ENCODE measurements at regions not wholly inside any gene's neighbourhood (a gene's known extent, or its start where the extent isn't known, plus 50 kb on each side); places are given as distances from the start of the nearest gene placed in this dataset.

DNA sequence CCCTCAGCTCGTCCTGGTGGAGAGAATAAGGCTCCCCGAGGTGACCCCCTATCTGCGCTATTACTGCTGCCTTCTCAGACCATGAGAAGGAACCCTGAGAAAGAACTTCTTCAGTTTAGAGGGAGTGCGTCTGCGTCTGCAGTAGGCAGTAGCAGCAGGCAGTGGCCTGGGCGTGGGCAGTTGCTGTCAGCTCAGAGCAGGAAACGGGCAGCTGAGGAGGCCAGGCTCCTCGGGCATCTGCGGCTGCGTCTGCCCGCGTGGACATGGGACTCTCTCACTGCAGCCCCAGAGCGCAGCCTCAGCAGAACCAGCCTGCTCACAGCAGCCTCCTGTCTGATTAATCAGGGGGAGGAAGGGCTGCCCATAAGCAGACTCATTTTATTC lies 49.8 kb upstream of the FCN1 start:
- no peak for DNase-seq (ENCODE audit: low spot score)

DNA sequence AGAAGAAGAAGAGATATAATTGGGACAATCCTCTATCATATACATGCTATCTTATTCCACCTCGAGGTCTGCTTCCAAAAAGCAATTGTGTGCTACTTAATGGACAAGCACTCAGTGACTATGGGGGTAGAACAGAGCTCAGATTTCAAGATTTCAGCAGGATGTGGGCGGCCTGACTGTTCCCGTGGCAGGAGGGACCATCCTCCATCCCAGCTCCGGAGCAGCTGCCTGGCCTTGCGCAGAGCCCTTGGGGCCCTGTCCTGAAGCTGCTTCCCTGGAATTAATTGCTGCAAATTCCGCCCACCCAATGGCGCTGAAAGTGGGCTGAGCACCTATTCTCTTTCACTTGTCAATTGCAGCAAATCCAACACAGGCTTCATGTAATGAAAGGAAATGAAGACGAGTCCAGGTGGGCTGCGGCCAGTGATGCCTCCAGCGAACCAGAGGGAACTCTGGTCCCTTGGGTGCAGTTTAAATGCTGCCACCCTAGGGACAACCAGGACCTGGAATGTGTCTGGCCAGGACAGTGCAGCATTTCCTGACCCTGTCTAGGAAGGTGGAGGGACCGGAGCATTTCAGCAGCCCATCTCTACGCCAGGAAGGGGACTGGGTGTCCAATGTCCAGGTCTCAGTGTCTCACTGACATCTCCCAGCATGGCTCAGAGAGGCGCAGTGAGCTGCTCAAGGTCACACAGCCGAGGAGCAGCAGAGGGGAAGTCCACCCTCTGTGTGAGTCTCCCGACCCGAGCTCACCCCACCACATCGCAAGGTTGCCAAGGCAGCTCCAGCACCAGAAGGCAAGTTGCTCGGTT lies 50.5 kb upstream of the FCN1 start:
- DNase-seq (ENCODE audit: low spot score): no peak

DNA sequence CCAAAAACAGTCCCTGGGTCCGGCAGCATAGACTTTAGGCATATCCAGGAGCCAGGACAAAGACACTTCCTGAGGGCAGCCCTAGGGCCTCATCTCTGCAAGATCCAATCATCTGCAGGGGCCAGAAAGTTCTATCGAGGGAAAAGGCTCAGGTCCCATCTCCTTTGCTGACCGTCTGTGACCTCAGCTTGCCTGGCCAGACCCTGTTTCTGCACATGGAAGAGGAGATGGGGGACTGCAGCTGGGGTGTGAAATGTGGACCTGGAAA lies 51.0 kb upstream of the FCN1 start:
- no peak for DNase-seq (ENCODE audit: low spot score)

DNA sequence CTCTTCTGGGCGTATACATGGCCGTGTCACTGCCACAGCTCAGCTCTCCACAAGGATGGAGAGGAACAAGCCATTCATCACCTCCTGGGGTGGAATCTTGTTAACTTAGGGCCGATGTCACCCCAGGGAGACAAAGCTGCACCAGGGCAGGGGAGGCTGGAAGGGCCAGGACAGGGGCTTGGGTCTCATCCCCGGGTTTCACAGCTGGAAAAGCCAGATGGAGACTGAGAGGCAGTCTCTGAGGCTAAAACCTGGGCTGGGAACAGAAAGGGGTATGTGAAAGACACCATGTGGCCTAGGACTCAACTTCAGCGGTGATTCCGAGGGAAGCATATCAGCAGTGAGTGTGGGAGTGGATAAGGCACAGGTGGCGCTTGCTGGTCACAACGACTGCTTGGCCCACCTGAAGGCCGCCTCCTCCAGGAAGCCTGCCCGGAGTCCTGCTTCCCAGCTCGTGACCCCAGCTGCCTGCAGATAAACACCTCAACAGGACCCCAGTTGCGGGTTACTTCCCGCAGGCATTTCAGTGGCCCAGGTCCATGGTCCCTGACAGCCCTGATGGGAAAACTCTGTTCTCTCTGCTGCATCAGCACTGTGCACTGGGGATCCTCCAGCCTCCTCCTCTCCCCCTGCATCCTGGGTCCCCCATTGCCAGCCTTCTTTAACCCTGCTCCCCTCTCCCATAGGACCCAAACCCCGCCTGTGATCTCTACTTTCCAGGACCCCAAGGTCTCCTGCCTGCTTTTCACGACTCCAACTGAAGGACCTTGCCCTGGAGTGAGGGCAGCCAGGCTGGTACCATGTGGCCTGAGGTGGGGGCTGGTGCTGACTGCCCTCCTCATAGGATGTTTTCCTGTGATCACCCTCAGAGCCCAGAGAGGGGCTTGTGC lies 51.7 kb upstream of the FCN1 start:
- DNase-seq (ENCODE audit: low spot score): no peak

DNA sequence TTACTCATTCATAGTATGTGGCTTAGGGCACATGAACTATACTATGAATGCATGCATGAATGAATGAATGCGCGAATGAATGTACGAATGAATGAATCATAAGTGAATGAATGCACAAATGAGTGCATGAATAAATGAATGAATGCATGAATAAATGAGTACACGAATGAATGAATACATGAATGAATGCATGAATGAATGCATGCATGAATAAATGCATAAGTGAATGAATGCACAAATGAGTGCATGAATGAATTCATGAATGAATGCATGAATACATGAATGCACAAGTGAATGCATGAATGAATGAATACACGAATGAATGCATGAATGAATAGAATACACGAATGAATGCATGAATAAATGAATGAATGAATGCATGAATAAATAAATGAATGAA lies 52.5 kb upstream of the FCN1 start:
- DNase-seq (ENCODE audit: low spot score): no peak

DNA sequence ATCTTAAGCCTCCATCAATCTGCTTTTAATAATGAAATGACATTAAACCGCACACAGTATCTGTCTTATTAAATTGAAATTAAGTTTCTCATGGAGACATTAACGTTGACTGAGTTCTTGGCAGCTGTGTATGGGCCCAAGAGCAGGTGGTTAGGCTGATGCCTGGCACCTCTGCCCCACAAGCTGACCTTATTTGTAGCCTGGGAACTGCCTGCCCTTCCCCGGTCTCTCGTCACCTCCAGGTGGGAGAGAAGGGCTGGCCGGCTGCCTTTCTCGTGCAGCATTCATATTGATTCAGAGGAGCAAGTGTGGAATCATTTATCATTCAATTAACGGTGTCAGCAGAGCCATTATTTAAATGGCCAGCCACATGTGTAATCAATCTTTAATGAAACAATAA lies 53.0 kb upstream of the FCN1 start:
- DNase-seq (ENCODE audit: low spot score): no peak

DNA sequence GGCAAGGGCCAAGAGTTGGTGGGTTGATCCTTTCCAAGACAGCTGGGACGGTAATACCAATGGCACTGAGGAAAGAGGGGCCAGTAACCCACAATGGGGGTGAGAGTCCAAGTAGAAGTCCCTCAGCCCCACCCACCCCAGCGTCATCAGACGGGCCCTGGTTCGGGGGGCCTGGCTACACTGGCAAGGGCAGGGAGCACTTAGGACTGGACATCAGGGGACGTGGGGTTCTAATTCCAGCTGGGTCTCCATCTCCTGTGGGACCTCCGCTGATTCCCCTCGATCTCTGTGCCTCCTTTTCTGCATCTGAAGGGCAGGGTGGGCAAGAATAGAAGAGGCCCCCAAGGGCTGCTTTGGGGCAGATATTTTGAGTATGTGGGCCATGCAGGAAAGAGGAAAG lies 53.5 kb upstream of the FCN1 start:
- no peak for DNase-seq (ENCODE audit: low spot score)

DNA sequence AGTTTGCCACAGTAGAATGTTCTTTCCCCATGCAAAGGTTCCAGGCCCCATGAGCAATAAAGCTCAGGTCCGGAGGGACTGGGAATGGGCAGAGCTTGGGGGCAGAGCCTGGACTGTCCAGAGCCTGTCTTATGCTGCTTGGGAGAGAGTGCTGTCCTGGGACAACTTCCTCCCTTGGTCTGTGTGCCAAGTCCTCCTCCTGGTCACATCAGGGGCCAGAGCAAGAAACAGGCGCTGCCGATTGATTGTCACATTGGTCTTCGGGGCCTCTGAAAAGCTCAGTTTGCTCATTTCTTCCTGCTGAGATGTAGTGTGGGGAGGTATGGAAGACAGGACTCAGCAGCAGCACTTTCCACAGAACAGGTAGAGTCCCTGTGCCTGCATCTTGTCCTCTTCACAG lies 54.0 kb upstream of the FCN1 start:
- DNase-seq (ENCODE audit: low spot score): no peak

DNA sequence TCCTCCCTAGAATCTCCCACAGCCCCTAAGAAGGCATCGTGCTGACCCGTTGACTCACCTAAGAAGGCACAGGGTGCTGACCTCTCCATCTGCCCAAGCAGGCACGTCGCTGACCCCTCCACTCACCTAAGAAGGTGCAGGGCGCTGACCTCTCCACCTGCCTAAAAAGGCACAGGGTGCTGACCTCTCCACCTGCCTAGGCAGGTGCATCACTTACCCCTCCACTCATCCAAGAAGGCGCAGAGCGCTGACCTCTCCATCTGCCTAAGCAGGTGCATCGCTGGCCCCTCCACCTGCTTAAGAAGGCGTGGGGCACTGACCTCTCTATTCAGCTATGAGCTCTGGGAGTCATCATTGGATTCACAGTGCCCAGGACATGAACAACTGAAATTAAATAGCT lies 54.4 kb upstream of the FCN1 start:
- no peak for DNase-seq (ENCODE audit: low spot score)

DNA sequence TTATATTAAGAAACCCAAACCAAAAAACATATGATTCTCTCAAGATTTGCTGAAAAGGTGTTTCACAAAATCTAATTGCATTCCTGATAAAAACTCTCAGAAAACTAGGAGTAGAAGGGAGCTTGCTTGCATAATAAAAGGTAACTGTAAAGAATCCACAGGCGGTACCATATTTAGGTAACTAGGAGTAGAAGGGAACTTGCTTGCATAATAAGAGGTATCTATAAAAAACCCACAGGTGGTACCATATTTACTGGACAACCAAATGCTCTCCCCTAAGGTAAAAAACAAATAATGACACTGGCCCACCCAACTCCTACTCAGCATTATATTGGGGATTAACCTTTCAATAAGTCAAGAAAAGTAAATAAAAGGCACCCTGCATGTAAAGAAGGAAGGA lies 57.5 kb upstream of the FCN1 start:
- no peak for DNase-seq (ENCODE audit: low spot score)

DNA sequence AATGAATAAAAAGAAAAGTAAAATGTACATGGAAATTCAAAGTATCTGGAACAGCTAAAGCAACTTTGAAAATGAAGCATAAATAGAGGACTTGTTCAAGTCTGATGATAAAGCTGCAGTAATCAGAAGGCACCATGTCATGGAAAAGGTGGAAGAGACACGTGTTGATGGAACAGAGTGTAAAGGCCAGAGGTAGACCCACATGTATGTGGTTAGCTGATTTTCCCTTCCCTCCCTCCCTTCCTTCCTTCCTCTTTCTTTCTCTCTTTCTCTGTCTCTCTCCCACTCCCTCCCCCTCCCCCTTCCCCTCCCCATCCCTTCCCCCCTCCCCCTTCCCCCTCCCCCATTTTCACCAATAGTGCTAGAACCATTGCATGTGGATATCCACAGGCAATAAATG lies 58.7 kb upstream of the FCN1 start:
- no peak for DNase-seq (ENCODE audit: low spot score)

DNA sequence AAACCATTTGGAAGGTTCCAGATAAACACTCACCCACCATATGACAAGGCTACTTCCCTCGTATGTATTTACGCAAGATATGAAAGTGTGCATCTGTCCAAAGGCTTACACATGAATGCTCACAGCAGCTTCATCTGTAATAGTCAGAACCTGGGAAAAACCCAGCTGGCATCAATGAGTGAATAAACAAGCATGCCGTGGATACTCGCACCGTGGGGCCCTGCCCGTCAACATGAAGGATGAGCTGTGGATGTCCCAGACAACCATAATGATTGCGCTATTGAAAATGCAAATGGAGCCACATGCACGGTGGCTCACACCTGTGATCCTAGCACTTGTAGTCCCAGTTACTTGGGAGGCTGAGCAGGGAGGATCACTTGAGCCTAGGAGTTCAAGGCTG lies 60.6 kb upstream of the FCN1 start:
- DNase-seq (ENCODE audit: low spot score): no peak

DNA sequence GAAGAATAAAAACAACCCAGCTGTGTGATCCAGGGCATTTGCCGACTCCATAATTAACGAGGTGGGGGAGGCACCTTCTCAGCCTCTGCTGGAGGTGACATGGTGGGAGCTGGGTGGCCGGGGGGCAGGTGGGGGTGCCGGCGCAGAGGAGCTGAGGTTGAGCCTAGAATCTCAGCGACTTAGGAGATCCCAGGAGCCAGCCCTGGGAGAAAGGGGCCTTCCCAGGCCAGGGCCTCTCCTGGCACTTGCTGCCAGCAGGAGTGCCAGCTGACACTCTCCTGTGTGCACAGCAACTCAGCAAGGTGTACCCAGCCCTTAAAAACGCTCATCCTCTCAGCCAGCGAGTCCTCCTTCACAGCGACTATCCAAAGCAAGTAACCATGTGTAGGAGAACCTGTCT lies 62.8 kb upstream of the FCN1 start:
- DNase-seq (ENCODE audit: low spot score): no peak

DNA sequence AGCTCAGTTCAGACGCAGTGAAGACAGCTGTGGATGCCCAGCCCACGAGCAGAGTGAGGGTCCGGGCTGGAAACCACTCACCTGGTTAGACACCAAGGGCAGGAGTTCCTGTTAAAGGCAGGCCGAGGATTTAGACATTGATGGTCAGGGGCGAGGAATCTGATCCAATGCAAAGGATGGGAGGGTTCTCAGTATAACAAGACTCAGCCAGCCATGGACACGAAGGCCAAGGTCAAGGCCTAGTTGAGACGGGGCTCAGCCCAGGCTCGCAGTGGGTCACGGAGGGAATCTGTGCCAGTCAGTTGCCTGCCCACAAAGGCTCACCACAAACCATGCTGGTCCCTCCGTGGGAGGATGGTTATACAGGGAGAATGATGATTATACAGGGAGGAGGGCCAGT lies 63.3 kb upstream of the FCN1 start:
- DNase-seq (ENCODE audit: low spot score): no peak

DNA sequence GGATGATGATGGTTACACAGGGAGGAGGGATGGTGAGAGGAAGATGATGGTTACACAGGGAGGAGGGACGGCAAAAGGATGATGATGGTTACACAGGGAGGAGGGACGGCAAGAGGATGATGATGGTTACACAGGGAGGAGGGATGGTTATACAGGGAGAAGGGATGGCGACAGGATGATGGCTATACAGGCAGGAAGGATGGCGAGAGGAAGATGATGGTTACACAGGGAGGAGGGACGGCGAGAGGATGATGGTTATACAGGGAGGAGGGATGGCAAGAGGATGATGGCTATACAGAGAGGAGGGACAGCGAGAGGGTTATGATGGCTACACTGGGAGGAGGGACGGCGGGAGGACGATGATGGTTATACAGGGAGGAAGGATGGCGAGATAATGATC lies 64.1 kb upstream of the FCN1 start:
- DNase-seq (ENCODE audit: low spot score): no peak

DNA sequence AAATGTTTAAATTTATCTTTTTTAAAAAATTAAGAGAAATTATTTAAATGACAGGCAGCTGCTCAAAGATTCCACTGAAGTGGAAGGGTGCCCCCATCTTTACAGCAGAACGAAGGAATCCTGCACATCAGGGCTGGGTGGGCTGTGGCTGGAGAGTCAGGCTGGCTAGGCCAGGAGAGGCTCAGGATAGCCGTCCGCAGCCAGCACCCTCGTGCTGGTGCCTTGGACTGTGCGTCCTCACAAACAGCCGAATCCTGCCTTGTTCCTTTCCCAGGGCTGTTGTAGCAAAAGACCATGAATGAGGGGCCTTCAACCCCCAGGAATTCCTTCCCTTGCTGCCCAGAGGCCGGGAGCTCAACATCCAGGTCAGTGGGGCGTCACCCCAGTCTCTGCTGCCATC lies 64.6 kb upstream of the FCN1 start:
- no peak for DNase-seq (ENCODE audit: low spot score)

DNA sequence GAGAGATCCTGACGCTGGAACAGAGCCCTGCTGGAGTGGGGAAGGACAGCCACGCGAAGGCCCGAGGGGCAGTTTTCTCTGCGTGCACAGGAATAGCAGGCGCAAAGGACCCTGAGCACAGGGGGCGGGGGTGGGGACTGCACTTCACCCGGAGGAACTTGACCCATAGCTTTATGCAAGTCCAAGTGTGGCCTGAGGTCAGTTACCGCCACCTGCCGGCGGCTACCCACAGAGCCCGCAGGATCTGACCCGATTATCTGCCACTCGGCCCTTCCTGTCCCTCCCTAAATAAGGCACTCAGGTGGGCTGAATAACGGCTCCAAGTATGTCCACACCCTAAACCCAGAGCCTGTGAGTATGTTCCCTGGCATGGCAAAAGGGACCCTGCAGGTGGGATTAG lies 65.4 kb upstream of the FCN1 start:
- DNase-seq (ENCODE audit: low spot score): no peak

DNA sequence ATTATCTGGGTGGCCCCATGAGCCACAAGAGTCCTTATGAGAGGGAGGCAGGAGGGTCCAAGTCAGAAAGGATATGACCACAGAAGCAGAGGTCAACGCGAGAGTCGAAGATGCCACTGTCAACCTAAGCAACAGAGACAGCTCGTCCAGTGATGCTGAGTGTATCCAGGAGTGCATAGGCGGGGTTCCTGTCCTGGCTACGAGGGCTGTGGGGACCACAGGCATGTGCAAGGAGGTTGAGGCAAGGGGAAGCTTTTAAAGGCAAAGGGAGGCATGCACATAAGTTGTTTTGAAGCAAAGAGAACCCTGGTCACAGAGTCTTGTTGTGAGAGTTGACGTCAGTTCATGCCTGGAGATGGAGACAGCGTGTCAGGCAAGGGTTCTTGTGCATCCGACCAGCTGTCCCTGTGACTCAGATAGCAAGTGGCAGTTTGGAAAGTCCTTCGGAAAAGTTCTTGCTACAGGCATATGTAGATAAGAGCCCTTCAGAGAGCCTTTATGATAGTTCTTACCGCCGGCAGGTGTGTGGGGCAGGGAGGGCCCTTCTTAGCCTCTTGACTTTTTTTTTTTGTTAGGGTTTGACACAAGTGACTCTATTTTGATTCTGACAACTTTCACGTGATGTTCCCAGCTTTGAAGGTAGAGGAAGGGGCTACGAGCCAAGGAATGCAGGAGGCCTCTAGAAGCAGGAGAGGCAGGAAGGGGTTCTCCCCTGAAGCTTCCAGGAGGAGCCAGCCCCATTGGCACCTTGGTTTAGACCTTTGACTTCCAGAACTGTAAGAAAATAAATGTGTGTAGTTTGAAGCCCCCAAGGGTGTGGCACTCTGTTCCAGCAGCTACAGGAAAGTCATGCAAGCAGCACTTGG lies 66.0 kb upstream of the FCN1 start:
- DNase-seq (ENCODE audit: low spot score): no peak

DNA sequence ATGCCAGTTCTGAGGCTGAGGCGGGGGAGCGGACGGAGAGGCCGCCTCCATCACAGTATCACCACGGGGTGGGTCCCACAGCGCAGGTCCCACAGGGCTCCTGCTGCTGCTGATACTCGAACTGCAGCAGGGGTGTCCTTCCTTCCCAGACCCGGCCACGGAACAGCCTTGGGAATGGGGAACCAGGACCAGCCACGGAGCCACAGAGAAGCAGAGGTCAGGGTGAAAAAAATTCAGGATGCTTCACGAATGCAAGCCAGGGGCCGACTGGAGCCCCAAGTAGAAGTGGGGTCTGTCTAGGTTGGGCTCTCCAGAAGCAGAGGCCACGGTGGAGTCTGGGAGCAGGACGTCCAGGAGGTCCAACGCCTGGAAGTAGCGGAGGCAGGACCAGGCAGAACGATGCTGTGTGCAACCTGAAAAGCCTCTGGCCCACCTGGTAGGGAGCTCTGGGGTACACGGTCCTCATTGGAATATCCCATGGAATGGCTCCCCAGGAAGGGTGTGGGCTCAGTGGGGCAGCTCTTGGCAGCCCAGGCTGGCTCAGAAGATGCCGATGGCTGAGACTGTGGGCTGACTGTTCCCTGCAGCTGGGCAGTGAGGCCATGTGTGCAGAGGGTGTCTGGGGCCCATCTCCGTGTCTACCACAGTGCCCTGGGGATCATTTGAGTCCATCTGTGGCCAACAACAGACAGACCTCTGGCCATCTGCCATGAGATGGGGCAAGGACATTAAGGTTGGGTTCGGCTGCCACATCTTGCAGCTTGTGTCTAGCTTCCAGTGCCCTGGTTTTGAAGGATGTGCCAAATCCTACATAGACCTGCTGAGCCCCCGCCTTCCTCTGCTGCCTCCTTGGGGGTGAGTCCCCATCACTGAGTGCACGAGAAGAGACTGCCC lies 66.9 kb upstream of the FCN1 start:
- no peak for DNase-seq (ENCODE audit: low spot score)

DNA sequence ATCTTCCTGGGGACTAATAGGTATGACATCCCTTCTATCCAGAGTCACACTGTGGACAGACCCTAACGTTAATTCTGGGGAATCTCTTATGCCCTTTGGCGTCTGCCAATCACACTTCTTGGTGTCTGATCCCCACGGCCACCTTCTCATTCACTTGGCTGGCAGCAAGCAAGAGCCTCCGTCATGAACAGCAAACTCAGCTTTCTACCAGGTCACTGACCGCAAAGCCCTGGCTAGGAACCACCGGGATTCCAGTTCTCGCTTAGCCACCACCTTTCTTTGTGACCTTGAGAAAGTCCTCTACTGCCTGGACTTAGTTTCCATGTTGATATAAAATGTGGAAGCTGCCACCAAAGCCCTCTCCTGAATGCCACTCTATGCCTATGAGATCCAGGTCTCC lies 67.7 kb upstream of the FCN1 start:
- DNase-seq (ENCODE audit: low spot score): no peak

DNA sequence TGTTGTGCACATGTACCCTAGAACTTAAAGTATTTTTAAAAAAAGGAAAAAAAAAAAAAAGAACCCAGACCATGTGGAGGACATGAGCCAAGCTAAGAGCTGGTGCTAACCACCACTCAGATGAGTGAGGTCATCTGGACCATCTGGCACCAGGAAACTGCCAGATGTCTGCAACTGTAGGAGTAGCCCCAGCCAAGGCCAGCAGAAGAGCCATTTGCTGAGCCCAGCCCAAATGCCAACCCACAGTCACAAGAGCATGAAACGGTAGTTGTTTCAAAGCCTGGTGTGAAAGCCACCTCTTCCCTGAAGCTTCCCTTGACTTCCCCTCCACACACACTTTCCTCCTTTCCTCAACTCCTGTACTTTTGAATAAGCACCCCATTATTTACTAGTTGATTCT lies 69.2 kb upstream of the FCN1 start:
- DNase-seq (ENCODE audit: low spot score): no peak

DNA sequence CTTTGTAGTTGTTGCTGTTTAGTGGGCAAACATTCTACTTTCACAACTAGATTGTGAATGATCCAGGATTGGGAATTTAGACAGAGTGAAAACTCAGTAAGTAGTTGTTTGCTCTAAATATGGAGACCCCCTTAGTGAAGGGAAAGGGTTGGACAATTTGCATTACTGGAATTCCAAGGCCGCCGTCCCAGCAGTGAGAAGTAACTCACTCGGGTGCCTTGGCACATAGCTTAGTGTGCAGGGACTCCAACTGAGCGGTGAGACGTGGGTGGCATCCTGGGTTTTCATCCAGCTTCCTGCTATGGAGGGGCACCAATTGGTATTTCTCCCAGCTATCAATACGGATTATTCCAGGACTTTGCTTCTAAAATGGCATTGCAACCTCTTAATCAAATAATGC lies 69.7 kb upstream of the FCN1 start:
- no peak for DNase-seq (ENCODE audit: low spot score)

Measured in GM03348 (cell line).